Large intestine (tissue), 3 donors: ENCODE measurements at regions not wholly inside any gene's neighbourhood (a gene's known extent, or its start where the extent isn't known, plus 50 kb on each side); places are given as distances from the start of the nearest gene placed in this dataset.

ENCODE experiments used
- DNase-seq, 2 donors: peaks; one replicate each; pipeline versions ENCODE4 v3.0.0 to v3.0.0-alpha.2; 2013
- H3K27ac ChIP-seq: one replicate; pipeline ENCODE4 v1.5.1; 2013; ENCODE audit warnings: low read length
- H3K27me3 ChIP-seq: 2 replicates; pipeline ENCODE4 v1.6.1; 2013; ENCODE audit warnings: low read length; ENCODE audit not compliant: control insufficient read depth, insufficient read depth
- H3K36me3 ChIP-seq: 2 replicates; pipeline ENCODE4 v1.6.1; 2013; ENCODE audit warnings: low read length; ENCODE audit not compliant: control insufficient read depth, insufficient read depth
- H3K4me1 ChIP-seq: one replicate; pipeline ENCODE4 v1.6.1; 2013; ENCODE audit warnings: low read length; ENCODE audit not compliant: control insufficient read depth, insufficient read depth
- H3K4me3 ChIP-seq: one replicate; pipeline ENCODE4 v1.5.1; 2013; ENCODE audit warnings: low read length
- H3K9me3 ChIP-seq: one replicate; pipeline ENCODE4 v1.6.1; 2013; ENCODE audit warnings: mild to moderate bottlenecking, low read depth, low read length, moderate library complexity; ENCODE audit not compliant: control insufficient read depth
- WGBS: methylation state at CpG from one replicate; pipeline ENCODE4 v1.1.5; 2013; ENCODE audit warnings: low lambda C conversion rate; ENCODE audit not compliant: insufficient coverage; 5-methylcytosine and 5-hydroxymethylcytosine counted together

GRCh38 chr21:16811970-16812369 lies 700.9 kb upstream of the CXADR start:
- H3K27me3 ChIP-seq = no peaks in the 10 kb centered on the region
- H3K9me3 ChIP-seq = no peaks in the 10 kb centered on the region
- DNase-seq = no peak
- H3K27ac ChIP-seq = no peak overlapping the region
- H3K4me1 ChIP-seq = no peaks in the 10 kb centered on the region
- no peaks in the 10 kb centered on the region for H3K36me3 ChIP-seq
- no peak overlapping the region for H3K4me3 ChIP-seq

DNA sequence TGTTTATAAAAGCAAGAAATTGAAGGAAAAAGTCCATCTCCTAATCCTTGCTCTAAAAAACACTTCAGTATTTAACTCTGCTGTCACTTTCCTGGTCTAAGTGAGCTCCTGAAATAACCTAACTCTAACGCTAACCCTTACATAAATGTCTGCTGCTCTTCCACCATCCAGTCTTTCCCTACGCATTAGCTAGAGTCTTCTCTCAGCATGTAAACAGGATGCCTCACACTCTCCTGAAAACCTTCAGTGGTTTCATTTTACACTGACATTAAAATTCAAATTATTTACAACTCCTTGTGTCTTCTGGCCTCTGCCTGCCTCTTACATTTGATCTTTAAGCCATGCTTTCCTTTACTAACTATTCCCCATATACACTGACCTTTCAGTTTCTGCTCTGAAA lies 697.6 kb upstream of the CXADR start:
- H3K4me1 ChIP-seq = no peaks in the 10 kb centered on the region
- H3K4me3 ChIP-seq = no peak overlapping the region
- DNase-seq = no peak
- no CpG with 5 or more reads among the region's 2 CpGs for WGBS
- no peaks in the 10 kb centered on the region for H3K27me3 ChIP-seq
- no peaks in the 10 kb centered on the region for H3K9me3 ChIP-seq
- no peak overlapping the region for H3K27ac ChIP-seq
- no peaks in the 10 kb centered on the region for H3K36me3 ChIP-seq

- Histone ChIP-seq H3K4me3 (no peak overlapping the region), H3K27ac (no peak overlapping the region), H3K27me3 (no peaks in the 10 kb centered on the region), H3K36me3 (no peaks in the 10 kb centered on the region), H3K4me1 (no peaks in the 10 kb centered on the region), H3K9me3 (no peaks in the 10 kb centered on the region)
- DNase-seq = no peak
- WGBS = 80% methylated on average over 1 of the region's 1 CpG
These were observed 691.3 kb upstream of the CXADR start for GRCh38 chr21:16821588-16821987.

DNA sequence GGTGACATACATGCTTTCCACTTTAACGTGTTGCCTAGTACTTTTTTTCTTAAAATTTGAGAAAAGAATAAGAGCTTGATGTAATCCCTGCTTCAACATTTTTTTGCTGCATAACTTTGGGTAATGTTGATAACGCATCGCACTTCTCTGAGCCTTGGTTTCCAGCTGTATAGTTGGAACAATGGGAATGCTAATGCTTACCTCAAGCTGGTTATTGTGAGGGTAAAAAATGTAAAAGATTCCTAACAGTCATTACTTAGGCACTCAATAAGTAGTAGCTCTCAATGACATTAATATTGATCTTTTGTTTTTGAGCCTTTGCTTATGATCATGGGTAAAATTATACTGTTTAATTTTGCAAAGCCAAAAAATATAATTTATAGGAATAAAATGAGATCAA lies 683.3 kb upstream of the CXADR start:
- Histone ChIP-seq H3K36me3 (no peaks in the 10 kb centered on the region), H3K4me1 (no peaks in the 10 kb centered on the region), H3K4me3 (no peak overlapping the region), H3K27ac (no peak overlapping the region), H3K9me3 (no peaks in the 10 kb centered on the region), H3K27me3 (no peaks in the 10 kb centered on the region)
- DNase-seq = no peak
- WGBS = 79% methylated on average over 3 of the region's 3 CpGs

- Histone ChIP-seq H3K4me1 (no peaks in the 10 kb centered on the region), H3K9me3 (no peaks in the 10 kb centered on the region), H3K4me3 (no peak overlapping the region), H3K27me3 (no peaks in the 10 kb centered on the region), H3K27ac (no peak overlapping the region), H3K36me3 (no peaks in the 10 kb centered on the region)
- DNase-seq = no peak
These were observed 680.1 kb upstream of the CXADR start for GRCh38 chr21:16832791-16833190.

GRCh38 chr21:16834791-16835190 lies 678.1 kb upstream of the CXADR start:
- WGBS = no CpG with 5 or more reads among the region's 1 CpG
- Histone ChIP-seq H3K4me1 (no peaks in the 10 kb centered on the region), H3K4me3 (no peak overlapping the region), H3K9me3 (no peaks in the 10 kb centered on the region), H3K27me3 (no peaks in the 10 kb centered on the region), H3K27ac (no peak overlapping the region), H3K36me3 (no peaks in the 10 kb centered on the region)
- no peak for DNase-seq

- H3K27me3 ChIP-seq = no peaks in the 10 kb centered on the region
- no peak overlapping the region for H3K27ac ChIP-seq
- no peaks in the 10 kb centered on the region for H3K36me3 ChIP-seq
- no peaks in the 10 kb centered on the region for H3K4me1 ChIP-seq
- H3K4me3 ChIP-seq = no peak overlapping the region
- DNase-seq = no peak
- no peaks in the 10 kb centered on the region for H3K9me3 ChIP-seq
These were observed 675.5 kb upstream of the CXADR start for GRCh38 chr21:16837321-16837720.

GRCh38 chr21:16837721-16838120 lies 675.1 kb upstream of the CXADR start:
- Histone ChIP-seq H3K4me3 (no peak overlapping the region), H3K36me3 (no peaks in the 10 kb centered on the region), H3K27me3 (no peaks in the 10 kb centered on the region), H3K9me3 (no peaks in the 10 kb centered on the region), H3K4me1 (no peaks in the 10 kb centered on the region), H3K27ac (no peak overlapping the region)
- no CpG with 5 or more reads among the region's 2 CpGs for WGBS
- no peak for DNase-seq

GRCh38 chr21:16838331-16838730 lies 674.5 kb upstream of the CXADR start:
- H3K4me3 ChIP-seq = no peak overlapping the region
- no peaks in the 10 kb centered on the region for H3K27me3 ChIP-seq
- H3K4me1 ChIP-seq = no peaks in the 10 kb centered on the region
- H3K9me3 ChIP-seq = no peaks in the 10 kb centered on the region
- 41% methylated on average over 2 of the region's 3 CpGs for WGBS
- no peak overlapping the region for H3K27ac ChIP-seq
- H3K36me3 ChIP-seq = no peaks in the 10 kb centered on the region
- no peak for DNase-seq

GRCh38 chr21:16840538-16840937 lies 672.3 kb upstream of the CXADR start:
- no peak for DNase-seq
- Histone ChIP-seq H3K9me3 (no peaks in the 10 kb centered on the region), H3K27ac (no peak overlapping the region), H3K27me3 (no peaks in the 10 kb centered on the region), H3K36me3 (no peaks in the 10 kb centered on the region), H3K4me3 (no peak overlapping the region), H3K4me1 (no peaks in the 10 kb centered on the region)

DNA sequence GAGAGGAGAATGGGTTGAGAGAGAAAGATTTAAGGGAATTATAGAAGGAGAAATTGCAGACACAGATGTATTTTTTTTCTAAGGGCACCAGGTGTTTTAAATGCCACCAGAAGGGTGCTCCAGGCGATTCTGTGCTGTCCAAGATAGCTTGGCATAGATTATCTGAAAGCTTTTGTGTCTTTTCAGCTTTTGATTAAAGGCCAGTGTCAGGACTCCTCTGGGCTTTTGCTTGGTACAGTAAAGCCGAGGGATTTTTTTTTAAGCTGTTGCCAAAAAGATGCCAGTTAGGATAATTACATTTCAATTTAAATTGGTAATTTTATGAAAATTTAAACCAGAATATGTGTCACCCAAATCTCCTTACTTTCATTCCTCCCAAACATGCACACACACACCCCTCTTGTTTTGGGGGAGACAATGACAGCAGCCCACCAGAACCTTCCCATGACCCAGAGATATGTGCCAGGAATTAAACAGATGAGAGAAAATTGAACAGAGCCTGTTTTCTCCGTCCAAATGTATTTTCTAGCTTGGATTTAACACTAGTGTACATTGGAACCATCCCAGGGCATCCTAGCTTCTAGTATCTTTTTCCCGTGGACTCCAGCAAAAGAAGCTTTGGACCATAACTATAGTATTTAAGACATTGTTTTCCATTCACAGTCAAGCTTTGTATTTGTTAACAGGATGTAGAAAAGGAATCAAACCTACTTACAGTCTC lies 670.7 kb upstream of the CXADR start:
- no peak for DNase-seq
- H3K4me1 ChIP-seq = no peaks in the 10 kb centered on the region
- no peaks in the 10 kb centered on the region for H3K27me3 ChIP-seq
- H3K9me3 ChIP-seq = no peaks in the 10 kb centered on the region
- H3K36me3 ChIP-seq = no peaks in the 10 kb centered on the region
- 86% methylated on average over 1 of the region's 4 CpGs for WGBS
- no peak overlapping the region for H3K4me3 ChIP-seq
- H3K27ac ChIP-seq = no peak overlapping the region
